PC-3 (cell line): ENCODE measurements at regions not wholly inside any gene's neighbourhood (a gene's known extent, or its start where the extent isn't known, plus 50 kb on each side); places are given as distances from the start of the nearest gene placed in this dataset.
A peak's percentile ranks its signal among the peaks of the same experiment; 100 is the strongest.

Experiments used
- ATAC-seq: fragments of 200-7000 bp; cut with Tn5 transposase; 2 replicates; pipeline ENCODE4 v1.9.1; 2020; ENCODE audit warnings: mild to moderate bottlenecking, moderate library complexity
- BruUV-seq: library from RNA; stranded (reverse); fragments of 400-500 nt; replicated peaks from 2 replicates; lab custom pipeline; 2021; lab: Mats Ljungman, UMichigan
- CTCF ChIA-PET: fragments of 300-600 bp; sonication (Branson Sonifier 250); formaldehyde crosslinking; loops from one replicate; lab custom pipeline; 2022; ENCODE audit warnings: antibody characterized with exemption; lab: Charles Lee
- POLR2A ChIA-PET: fragments of 300-600 bp; sonication (Branson Sonifier 250); formaldehyde crosslinking; loops from one replicate; lab custom pipeline; 2022; ENCODE audit warnings: antibody characterized with exemption; ENCODE audit not compliant: unreplicated experiment; lab: Charles Lee
- DNase-seq: peaks from one replicate; pipeline ENCODE4 v3.0.0-alpha.2; 2015
- H2AFZ ChIP-seq: fragments of 300-600 bp; sonication (generic); 2 replicates; pipeline ENCODE4 v1.6.0; 2016; ENCODE audit warnings: antibody characterized with exemption, low read length
- H3F3A ChIP-seq: fragments of 300-600 bp; sonication (generic); one replicate; pipeline ENCODE4 v1.6.0; 2017; ENCODE audit warnings: antibody characterized with exemption, low read length, control low read depth, mild to moderate bottlenecking; ENCODE audit not compliant: unreplicated experiment
- H3K27ac ChIP-seq: fragments of 300-600 bp; sonication (generic); 2 replicates; pipeline ENCODE4 v1.5.1; 2016; ENCODE audit warnings: mild to moderate bottlenecking, low read length
- H3K27me3 ChIP-seq: fragments of 300-600 bp; sonication (generic); 2 replicates; pipeline ENCODE4 v1.6.1; 2016; ENCODE audit warnings: low read length, mixed read lengths
- H3K36me3 ChIP-seq: fragments of 300-600 bp; sonication (generic); 2 replicates; pipeline ENCODE4 v1.6.1; 2016; ENCODE audit warnings: low read depth, mixed run types, low read length, mixed read lengths
- H3K4me1 ChIP-seq: fragments of 300-600 bp; sonication (generic); 2 replicates; pipeline ENCODE4 v1.5.1; 2016; ENCODE audit warnings: low read length; ENCODE audit not compliant: insufficient read depth
- H3K4me2 ChIP-seq: fragments of 300-600 bp; sonication (generic); 2 replicates; pipeline ENCODE4 v1.6.0; 2016; ENCODE audit warnings: low read length
- H3K4me3 ChIP-seq: fragments of 300-600 bp; sonication (generic); 2 replicates; pipeline ENCODE4 v1.5.1; 2016; ENCODE audit warnings: mild to moderate bottlenecking, low read length, mixed read lengths
- H3K79me2 ChIP-seq: fragments of 300-600 bp; sonication (generic); 2 replicates; pipeline ENCODE4 v1.6.1; 2017; ENCODE audit warnings: low read length, mixed read lengths
- H3K9ac ChIP-seq: fragments of 300-600 bp; sonication (generic); 2 replicates; pipeline ENCODE4 v1.6.0; 2016; ENCODE audit warnings: mild to moderate bottlenecking, low read length
- H3K9me2 ChIP-seq: fragments of 300-600 bp; sonication (generic); replicated peaks from 2 replicates; pipeline ENCODE4 v1.6.1; 2016; ENCODE audit warnings: mixed run types, low read length, mixed read lengths
- H3K9me3 ChIP-seq: fragments of 300-600 bp; sonication (generic); 2 replicates; pipeline ENCODE4 v1.6.1; 2016; ENCODE audit warnings: low read length, mixed read lengths
- H4K20me1 ChIP-seq: fragments of 300-600 bp; sonication (generic); 2 replicates; pipeline ENCODE4 v1.6.1; 2016; ENCODE audit warnings: low read length, mixed read lengths
- EZH2 ChIP-seq: fragments of 300-600 bp; sonication (generic); IDR thresholded peaks from one replicate; pipeline ENCODE4 v1.6.1; 2017; ENCODE audit warnings: antibody characterized with exemption, mild to moderate bottlenecking, low read length; ENCODE audit not compliant: unreplicated experiment
- EZH2phosphoT487 ChIP-seq: fragments of 300-600 bp; sonication (generic); IDR thresholded peaks from 2 replicates; pipeline ENCODE4 v1.6.1; 2018; ENCODE audit warnings: mild to moderate bottlenecking, antibody characterized with exemption, low read length, borderline replicate concordance
- intact Hi-C: fragments of 100-400 bp; cut with micrococcal nuclease; formaldehyde crosslinking; loops from 2 replicates; pipeline ENCODE4 v1.9.0; 2023
- TF ChIP-seq, protein P1 (sequence below): fragments of 300-600 bp; sonication (generic); conservative IDR thresholded peaks from 2 replicates; pipeline ENCODE4 v1.5.1; 2017; ENCODE audit warnings: antibody characterized with exemption, low read depth, mild to moderate bottlenecking, low read length

DNA sequence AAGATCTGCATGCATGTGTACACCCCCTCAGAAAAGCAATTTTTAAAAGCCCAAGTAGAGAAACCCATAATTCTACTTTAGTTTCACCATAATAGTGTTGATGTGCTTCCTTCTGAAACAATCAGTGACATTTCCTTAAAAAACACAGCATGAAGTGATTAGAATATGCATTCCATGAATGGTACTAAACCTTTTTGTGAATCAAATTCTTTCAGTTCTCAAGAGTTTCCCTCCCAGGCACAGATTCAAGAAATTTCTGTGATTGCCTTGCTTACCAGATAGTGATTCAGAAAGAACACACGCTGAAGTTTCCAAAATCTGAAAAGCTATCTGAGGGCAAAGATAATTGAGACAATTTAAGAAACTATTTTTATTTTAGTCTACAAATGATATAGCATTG, 136.4 kb upstream of the ADGRL2 start:
- Histone ChIP-seq H3K79me2 (no peaks in the 10 kb centered on the region), H4K20me1 (no peaks in the 10 kb centered on the region), H3K27ac (no peak overlapping the region), H3K9me2 (no peaks in the 10 kb centered on the region), H3K4me3 (no peak overlapping the region), H2AFZ (no peak overlapping the region), H3F3A (no peaks in the 10 kb centered on the region), H3K27me3 (no peaks in the 10 kb centered on the region), H3K9me3 (no peaks in the 10 kb centered on the region), H3K4me2 (no peak overlapping the region), H3K36me3 (no peaks in the 10 kb centered on the region), H3K9ac (no peak overlapping the region), H3K4me1 (peaks cover 18% of the 10 kb centered on the region)
- TF ChIP-seq, protein P1, sequence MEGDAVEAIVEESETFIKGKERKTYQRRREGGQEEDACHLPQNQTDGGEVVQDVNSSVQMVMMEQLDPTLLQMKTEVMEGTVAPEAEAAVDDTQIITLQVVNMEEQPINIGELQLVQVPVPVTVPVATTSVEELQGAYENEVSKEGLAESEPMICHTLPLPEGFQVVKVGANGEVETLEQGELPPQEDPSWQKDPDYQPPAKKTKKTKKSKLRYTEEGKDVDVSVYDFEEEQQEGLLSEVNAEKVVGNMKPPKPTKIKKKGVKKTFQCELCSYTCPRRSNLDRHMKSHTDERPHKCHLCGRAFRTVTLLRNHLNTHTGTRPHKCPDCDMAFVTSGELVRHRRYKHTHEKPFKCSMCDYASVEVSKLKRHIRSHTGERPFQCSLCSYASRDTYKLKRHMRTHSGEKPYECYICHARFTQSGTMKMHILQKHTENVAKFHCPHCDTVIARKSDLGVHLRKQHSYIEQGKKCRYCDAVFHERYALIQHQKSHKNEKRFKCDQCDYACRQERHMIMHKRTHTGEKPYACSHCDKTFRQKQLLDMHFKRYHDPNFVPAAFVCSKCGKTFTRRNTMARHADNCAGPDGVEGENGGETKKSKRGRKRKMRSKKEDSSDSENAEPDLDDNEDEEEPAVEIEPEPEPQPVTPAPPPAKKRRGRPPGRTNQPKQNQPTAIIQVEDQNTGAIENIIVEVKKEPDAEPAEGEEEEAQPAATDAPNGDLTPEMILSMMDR, result no peak
- no peak for TF ChIP-seq EZH2phosphoT487
- no peak for TF ChIP-seq EZH2
- POLR2A ChIA-PET, result no interaction called here
- BruUV-seq, result no TSS peak
- no peak for DNase-seq
- CTCF ChIA-PET, result no interaction called here
- intact Hi-C loops, result loop anchor here (5.0 kb wide), 1 partner anchor 112 kb away; no protein-coding TSS in a partner anchor
- no peak for ATAC-seq

DNA sequence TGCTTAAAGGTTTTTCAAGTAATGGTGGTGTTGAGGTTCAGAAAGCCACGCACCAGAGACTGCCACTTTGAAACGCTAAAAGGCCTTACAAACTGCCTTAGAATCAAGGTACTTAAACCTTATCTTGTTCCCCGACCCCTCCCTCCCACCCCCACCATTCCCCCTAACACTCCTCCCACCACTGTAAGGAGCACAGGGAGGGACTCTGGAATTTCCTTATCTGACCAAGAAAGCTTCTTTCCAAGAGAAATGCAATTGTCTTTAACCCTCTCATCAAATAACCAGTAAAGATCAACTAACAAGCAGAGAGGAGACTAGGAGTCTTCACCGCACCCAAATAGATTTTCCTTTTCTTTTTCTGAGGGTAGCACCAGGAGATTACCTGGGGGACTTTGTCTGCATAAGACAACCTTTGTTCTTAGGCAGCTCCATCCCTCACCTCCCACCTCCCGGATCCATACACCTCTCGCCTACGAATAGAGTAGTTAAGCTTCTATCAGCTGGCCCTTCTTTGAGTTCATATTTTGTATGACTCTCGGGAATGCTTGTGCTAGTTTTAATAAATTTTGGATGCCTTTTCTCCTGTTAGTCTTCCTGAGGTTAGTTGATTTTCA, 137.7 kb upstream of the ADGRL2 start:
- Histone ChIP-seq H3K36me3 (no peaks in the 10 kb centered on the region), H3F3A (no peaks in the 10 kb centered on the region), H3K4me1 (peaks cover 20% of the 10 kb centered on the region), H3K9ac (no peak overlapping the region), H4K20me1 (no peaks in the 10 kb centered on the region), H3K27ac (no peak overlapping the region), H3K9me3 (no peaks in the 10 kb centered on the region), H3K4me3 (no peak overlapping the region), H3K4me2 (no peak overlapping the region), H3K79me2 (no peaks in the 10 kb centered on the region), H2AFZ (no peak overlapping the region), H3K27me3 (no peaks in the 10 kb centered on the region), H3K9me2 (no peaks in the 10 kb centered on the region)
- DNase-seq, result no peak
- ATAC-seq, result no peak
- intact Hi-C loops, result loop anchor here (5.0 kb wide), 1 partner anchor 111 kb away; no protein-coding TSS in a partner anchor
- TF ChIP-seq EZH2, result no peak
- TF ChIP-seq, protein P1, result no peak
- no TSS peak for BruUV-seq
- CTCF ChIA-PET, result no interaction called here
- POLR2A ChIA-PET, result no interaction called here

DNA sequence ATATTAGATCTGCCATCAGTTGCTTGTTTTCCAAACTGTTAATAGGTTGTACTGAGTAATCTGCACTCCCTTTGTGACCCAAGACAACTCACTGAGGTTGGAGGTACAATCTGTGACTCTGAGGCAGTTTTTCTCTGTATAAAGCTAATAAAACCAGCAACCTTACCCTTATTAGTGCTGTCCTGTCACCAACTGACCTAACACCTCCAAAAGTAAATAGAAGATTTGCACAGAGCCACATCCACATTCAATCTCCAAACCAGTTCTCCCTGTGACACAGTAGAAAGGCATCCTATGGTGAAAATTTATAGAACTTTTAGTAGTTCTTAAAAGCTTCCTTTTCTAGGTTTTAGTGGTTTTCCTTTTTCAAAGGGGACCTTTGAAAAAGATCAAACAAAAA, 140.4 kb upstream of the ADGRL2 start:
- BruUV-seq, result no TSS peak
- Histone ChIP-seq H3K9me2 (no peaks in the 10 kb centered on the region), H2AFZ (no peak overlapping the region), H3K27ac (peak overlapping the region; percentile 24), H3F3A (no peaks in the 10 kb centered on the region), H3K79me2 (no peaks in the 10 kb centered on the region), H3K9me3 (no peaks in the 10 kb centered on the region), H3K36me3 (no peaks in the 10 kb centered on the region), H3K27me3 (no peaks in the 10 kb centered on the region), H3K4me1 (peaks cover 20% of the 10 kb centered on the region), H3K9ac (no peak overlapping the region), H3K4me3 (no peak overlapping the region), H4K20me1 (no peaks in the 10 kb centered on the region), H3K4me2 (peak overlapping the region; percentile 58)
- TF ChIP-seq EZH2 (no peak), EZH2phosphoT487 (no peak)
- TF ChIP-seq, protein P1, result no peak
- POLR2A ChIA-PET, result interaction anchor here (0.6 kb wide), 1 partner anchor 49 kb away, joined by 3 read pairs; no protein-coding TSS in a partner anchor
- intact Hi-C loops, result loop anchor here (5.0 kb wide), 1 partner anchor 108 kb away; no protein-coding TSS in a partner anchor
- CTCF ChIA-PET, result no interaction called here
- DNase-seq (peak; percentile 75), ATAC-seq (peak; percentile 97)
